Hematopoietic multipotent progenitor cell treated with erythropoietin and hydrocortisone succinate and interleukin-3 and kit ligand, for 8 days (in vitro differentiated cells): ENCODE measurements at regions not wholly inside any gene's neighbourhood (a gene's known extent, or its start where the extent isn't known, plus 50 kb on each side); places are given as distances from the start of the nearest gene placed in this dataset.

Experiments used
- DNase-seq: peaks from one replicate; pipeline ENCODE4 v3.0.0-alpha.2; 2015

DNA sequence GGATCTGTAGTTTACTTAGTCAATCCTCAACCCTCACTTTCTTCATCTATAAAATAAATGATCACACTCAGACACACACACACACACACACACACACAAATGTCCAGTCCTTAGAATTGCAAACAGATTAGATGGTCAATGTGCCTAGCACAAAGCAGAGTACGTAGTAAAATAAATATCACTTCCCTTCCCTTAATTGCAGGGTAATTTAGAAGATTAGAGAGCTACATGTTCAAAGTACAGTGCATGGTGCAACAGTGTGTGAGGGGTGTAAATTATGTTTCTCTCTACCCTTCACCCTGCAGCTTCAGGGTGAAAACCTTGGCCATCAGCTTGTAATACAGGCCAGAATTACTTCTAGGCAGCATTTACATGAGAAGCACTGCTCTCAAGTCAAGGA, 187.0 kb upstream of the GHITM start:
- DNase-seq = no peak

- DNase-seq = no peak
Observed at GRCh38 chr10:83953589-83953988, 185.7 kb upstream of the GHITM start.

DNA sequence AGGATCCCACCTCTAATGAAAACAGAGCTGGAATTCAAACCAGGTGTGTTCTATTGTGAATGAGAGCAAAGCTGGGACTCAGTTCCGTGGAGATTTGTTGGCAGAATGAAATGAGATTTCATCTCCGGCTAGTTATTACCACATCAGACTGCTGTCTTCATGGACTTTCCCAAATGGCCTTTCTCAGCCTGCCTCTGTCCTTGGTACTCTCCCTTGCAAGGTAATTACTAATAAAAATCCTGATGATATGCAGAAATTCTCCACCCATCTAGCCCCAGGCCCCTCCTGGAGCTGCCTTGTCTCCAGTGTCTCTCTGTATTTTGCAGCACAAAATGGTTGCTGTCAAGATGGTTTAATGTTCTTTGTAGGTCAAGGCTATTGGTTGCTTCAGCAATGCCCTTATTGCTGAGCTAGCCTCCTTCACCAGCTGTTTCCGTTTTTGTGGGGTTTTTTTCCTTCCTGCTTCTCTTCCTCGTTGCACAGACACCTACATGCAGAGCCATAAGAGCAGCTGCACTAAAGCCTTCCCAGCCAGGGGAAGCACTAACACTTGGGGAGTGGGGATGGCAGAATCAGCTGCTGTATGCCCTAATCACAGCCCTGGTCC, 185.0 kb upstream of the GHITM start:
- DNase-seq = no peak

GRCh38 chr10:83955406-83955805, 183.9 kb upstream of the GHITM start:
- no peak for DNase-seq

DNA sequence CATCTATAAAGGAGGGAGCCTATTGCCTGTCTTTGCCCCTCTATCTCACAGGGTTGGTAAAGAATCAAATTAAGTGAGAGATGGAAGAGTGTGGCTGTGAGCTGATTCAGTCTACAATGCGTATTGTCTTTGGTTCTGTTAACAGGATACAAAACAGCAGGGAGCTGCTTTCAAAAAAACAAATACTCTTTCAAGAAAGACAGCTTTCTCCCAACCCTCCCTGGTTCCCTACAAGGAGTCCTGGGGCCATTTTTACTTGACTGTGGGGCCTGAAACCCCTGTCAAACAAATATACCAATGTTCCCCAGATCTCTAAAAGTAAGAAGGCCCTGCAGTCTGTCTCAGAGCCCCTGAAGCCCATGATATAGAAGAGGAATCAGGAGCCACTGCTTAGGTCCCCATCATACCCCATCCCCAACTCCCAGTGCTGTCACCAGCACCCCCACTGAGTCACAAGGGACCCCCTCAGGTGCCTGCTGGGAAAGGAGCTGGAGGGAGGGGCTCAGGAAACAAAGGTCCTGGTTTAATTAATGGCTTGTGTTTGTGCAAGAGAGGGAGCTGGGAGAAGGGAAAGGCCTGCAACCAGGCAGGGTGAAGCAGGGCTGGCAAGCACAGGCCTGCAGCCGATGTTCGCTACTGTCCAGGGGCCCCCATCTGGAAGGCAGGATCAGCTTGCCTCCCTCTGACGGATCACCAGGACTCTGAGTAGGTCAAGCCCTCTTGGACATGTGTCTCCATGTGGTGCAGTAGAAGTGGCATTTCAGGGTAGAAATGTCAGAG, 182.0 kb upstream of the GHITM start:
- DNase-seq = no peak

DNA sequence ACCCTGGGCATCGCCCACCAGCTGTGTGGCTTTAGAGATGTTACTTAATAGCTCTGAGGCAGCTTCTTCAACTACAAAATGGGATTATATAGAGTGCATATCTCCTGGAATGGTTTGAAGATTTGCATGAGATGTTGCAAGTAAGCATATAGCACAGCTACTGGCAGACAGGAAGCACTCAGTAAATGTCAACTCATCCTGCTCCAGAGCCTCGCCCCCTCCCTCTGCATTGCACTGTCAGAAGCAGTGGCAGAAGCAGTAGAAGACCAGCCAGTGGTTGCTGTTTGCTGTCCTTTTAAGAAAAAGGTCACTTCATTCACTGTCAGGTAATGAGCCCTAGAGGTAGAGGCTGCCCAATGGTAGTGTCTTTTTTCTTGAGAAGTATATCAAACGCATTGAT, 180.0 kb upstream of the GHITM start:
- DNase-seq = no peak

- DNase-seq = no peak
Observed at GRCh38 chr10:83960125-83960524, 179.2 kb upstream of the GHITM start.

- DNase-seq = no peak
Observed at GRCh38 chr10:83961620-83962019, 177.7 kb upstream of the GHITM start.

DNA sequence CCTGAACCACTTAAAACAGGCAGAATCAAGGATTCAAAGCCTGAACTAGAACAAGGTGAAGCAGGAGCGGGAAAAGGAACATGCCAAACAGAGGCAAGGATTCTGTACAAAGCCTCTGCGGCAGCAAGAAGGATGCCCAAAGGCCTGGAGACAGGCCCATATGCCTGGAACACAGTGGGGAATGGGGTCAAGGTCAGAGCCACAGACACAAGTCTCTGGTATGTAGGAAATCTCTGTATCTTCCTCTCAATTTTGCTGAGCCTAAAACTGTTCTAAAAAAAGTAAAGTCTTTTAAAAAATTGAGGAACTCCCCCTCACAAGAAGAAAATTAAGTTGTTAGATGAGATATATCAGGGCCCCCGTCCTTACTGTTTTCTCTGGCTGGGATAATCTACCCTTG, 175.9 kb upstream of the GHITM start:
- DNase-seq = no peak

- DNase-seq = no peak
Observed at GRCh38 chr10:83965473-83965872, 173.8 kb upstream of the GHITM start.

DNA sequence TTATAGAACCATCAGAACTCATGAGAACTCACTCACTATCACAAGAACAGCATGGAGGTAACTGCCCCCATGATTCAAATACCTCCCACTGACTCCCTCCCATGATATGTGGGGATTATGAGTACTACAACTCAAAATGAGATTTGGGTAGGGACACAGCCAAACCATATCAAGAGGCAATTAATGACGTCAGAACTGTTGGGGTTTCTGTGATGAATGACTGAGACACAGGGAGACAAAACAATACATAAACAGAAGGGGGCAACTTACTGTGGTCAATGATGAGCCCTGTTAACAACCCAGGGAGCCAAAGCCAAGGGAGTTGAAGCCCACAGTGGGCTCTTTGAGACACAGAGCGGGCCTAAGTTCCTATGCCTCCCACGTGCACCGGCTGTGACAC, 171.3 kb upstream of the GHITM start:
- DNase-seq = no peak

DNA sequence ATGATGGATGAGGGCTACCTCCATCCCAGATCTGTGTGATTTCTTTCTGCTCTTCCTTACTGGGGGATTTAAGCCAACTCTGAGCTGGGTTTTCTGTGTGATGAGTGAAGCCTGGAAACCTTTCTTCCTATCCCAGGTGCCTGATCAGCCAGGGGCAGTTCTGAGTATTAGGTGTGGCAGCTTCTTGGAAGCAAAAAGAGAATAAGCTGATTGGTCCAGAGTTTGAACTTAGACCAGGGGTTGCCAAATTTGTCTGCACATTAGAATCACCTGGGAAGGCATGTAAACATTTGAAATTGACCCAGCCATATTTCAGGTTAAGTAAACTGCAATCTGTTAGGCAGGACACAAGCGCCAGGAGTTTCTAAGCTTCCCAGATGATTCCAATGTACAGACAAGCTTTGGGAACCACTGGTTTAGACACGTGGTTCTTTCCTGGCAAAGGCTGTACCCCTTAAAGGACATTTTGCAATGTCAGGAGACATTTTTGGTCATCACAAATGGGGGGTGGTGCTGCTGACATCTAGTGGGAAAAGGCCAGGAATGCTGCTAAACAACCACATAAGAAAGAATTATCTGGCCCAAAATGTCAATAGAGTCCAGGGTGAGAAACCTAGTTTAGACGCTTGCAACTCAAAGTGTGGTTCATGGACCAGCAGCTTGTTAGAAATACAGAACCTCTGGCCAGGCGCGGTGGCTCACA, 160.5 kb upstream of the GHITM start:
- DNase-seq = no peak

GRCh38 chr10:83982812-83983211, 156.5 kb upstream of the GHITM start:
- no peak for DNase-seq

DNA sequence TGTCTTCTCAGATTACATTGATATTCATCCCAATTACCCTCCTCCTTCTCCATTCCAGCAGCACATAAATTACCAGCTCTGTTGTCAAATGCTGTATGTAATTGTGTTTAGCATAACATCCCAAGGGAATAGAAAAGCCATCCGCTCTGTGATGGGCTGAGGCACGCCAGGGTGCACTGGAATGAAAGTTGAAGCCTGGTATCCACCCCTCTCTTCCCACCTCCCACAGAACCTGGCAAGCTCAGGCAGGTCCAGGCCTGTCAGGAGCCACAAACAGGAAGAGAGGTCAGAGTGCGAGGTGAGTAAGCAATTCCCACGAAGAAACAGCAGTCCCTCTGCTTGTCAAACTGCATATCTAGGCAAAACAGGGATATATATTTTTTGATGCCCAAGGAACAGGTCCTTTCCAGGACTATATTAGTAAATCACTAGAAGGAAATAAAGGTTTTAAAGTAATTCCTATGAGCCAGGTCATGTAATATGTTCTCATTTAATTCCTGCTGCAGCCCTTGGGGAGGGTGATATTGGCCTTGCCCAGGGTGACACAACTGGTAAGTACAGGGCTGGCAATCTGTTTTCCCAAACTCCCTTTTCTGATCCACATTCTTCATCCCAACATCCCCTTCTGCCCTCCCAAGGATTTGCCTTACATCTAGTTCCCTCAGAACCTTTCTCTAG, 155.6 kb upstream of the GHITM start:
- no peak for DNase-seq

DNA sequence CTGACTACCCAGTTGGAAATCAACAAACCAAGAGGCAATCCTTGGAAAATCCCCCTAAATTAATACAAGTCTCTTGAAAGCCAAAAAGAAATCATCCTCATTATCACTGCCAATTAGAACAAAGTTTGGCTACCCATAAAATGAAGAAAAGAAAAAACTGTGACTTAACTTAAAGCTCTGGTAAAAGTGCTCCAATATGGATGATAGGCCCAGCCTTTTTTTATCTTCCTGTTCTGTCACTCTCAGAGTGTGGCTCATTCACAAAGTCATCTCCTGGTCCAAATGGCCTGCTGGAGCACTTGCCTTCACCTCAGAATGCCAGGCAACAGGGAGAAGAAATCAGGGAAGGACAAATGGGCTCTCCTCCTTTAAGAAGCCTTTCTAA, 155.1 kb upstream of the GHITM start:
- no peak for DNase-seq

GRCh38 chr10:83986800-83987199, 152.5 kb upstream of the GHITM start:
- DNase-seq = no peak

DNA sequence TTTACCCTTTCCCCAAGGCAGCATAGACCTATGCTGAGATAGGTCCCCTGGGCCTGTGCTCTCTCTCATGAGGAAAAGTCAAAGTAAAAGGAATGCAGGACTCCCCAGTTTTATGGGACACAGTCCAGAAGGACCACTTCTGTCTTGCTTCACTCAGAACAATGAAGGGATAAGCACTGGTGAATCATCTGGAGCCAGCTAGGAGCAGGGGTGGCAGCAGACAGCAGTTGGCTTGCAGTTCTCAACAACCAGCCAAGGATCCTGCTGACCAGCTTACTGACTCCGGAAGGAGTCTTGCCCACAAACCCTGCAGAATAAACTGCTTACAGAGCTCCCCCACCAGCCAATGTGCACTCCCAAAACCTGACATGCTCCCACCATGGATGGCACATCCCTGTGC, 152.1 kb upstream of the GHITM start:
- DNase-seq = no peak

DNA sequence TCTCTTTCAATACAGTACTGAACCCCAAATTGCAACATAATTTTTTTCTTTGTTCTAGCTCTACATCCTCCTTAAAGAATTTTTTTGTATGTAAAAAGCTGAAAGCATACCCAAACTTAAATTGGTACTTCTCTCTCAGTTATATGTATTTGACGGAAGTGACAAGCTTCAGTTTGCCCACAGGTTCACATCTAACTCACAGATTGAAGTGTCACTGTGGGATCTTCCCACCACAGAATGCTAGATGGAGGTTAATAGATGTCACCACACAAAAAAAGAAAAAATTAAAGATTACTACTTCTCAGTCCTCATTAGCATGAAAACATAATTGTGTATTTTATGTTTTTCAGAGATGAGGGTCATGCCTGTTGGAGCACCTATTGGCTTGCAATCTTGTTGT, 150.9 kb upstream of the GHITM start:
- no peak for DNase-seq

DNA sequence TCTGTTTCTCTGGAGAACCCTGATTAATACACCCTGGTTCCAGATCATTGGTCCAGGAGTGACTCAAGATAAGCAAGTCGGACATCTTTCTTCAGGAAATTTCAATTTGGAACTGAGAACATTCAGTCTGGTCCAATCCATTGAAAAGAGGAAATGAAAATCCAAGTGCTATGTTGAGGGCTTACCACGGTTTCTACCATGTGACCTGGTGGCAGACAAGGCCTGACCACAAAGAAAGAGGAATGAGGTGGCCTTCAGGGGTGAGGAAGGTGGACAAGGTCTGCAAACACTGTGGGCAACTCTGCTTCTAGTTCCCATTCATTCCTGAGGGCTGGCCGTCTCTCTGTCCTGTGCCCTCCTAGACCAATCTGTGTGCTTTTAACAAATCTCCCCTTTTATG, 149.2 kb upstream of the GHITM start:
- no peak for DNase-seq

- peak; percentile 27 for DNase-seq
Observed at GRCh38 chr10:83991986-83992753, 147.1 kb upstream of the GHITM start.

DNA sequence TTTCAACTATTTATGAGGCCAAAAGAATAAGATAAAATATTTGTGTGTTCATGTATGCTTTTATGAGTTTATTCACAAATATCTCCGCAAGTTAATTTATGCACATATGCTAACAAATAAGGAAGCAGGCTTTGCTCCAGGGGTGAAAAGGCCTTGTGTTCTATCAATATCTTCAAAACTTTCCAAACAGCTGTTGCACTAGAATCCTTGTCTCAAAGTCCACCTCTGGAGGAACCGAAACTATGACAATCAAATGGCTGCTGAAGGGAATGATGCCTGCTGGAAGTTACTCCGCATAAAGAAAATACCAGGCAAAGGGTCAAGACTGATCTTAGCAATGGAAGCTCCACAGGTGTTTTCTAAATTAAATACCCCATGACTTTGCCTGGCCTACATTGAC, 145.0 kb upstream of the GHITM start:
- DNase-seq = no peak

GRCh38 chr10:83995738-83996331, 143.5 kb upstream of the GHITM start:
- DNase-seq = no peak

- no peak for DNase-seq
Observed at GRCh38 chr10:84004221-84004620, 135.1 kb upstream of the GHITM start.
